ENCODE measurements at regions not wholly inside any gene's neighbourhood (a gene's known extent, or its start where the extent isn't known, plus 50 kb on each side); places are given as distances from the start of the nearest gene placed in this dataset.

GRCh38 chr3:74066456-74066855 is 441.7 kb upstream of the PDZRN3 start:
- H3K4me3 ChIP-seq = no peak overlapping the region
- TF ChIP-seq CTCF (IDR thresholded peaks at IDR 0.05; ENCODE audit: control extremely low read depth, extremely low read depth) = no peak
- H3K9ac ChIP-seq (ENCODE audit: insufficient read depth in 1 of 2, low read length in 2 of 2) = no peak overlapping the region
- H3K27ac ChIP-seq (ENCODE audit: low read depth in 1 of 2, low read length in 1 of 2) = no peak overlapping the region
- no peaks in the 10 kb centered on the region for H3K27me3 ChIP-seq (ENCODE audit: control insufficient read depth in 3 of 3, insufficient read depth in 3 of 3, low read length in 2 of 3)
- DNase-seq (no peak), ATAC-seq (ENCODE audit: insufficient read depth, low FRiP score) (no peak)
- WGBS, 2 donors = 72 to 84% methylated on average over 3 of the region's 3 CpGs
- H3K9me3 ChIP-seq (ENCODE audit: control insufficient read depth in 4 of 4, insufficient read depth in 3 of 4, low read length in 3 of 4) = peaks cover 0 to 1% (median 0%) of the 10 kb centered on the region in 4 donors
- H3K4me1 ChIP-seq (ENCODE audit: control insufficient read depth in 5 of 5, insufficient read depth in 5 of 5, low read length in 5 of 5) = peaks cover 0 to 17% (median 3%) of the 10 kb centered on the region in 5 donors
- H3K36me3 ChIP-seq (ENCODE audit: control insufficient read depth in 4 of 4, insufficient read depth in 4 of 4, low read length in 4 of 4) = no peaks in the 10 kb centered on the region

- Histone ChIP-seq H3K4me1 (ENCODE audit: control insufficient read depth in 5 of 5, insufficient read depth in 5 of 5, low read length in 5 of 5) (peaks cover 0 to 25% (median 4%) of the 10 kb centered on the region in 5 donors), H3K27me3 (ENCODE audit: control insufficient read depth in 3 of 3, insufficient read depth in 3 of 3, low read length in 2 of 3) (no peaks in the 10 kb centered on the region), H3K9me3 (ENCODE audit: control insufficient read depth in 4 of 4, insufficient read depth in 3 of 4, low read length in 3 of 4) (peaks cover 0 to 4% (median 0%) of the 10 kb centered on the region in 4 donors), H3K4me3 (no peak overlapping the region), H3K9ac (ENCODE audit: insufficient read depth in 1 of 2, low read length in 2 of 2) (peak overlapping the region in 1 of 2 donors; percentile 40), H3K36me3 (ENCODE audit: control insufficient read depth in 4 of 4, insufficient read depth in 4 of 4, low read length in 4 of 4) (no peaks in the 10 kb centered on the region), H3K27ac (ENCODE audit: low read depth in 1 of 2, low read length in 1 of 2) (no peak overlapping the region)
- no peak for TF ChIP-seq CTCF (IDR thresholded peaks at IDR 0.05; ENCODE audit: control extremely low read depth, extremely low read depth)
- ATAC-seq (ENCODE audit: insufficient read depth, low FRiP score) (no peak), DNase-seq (peak in 2 of 3 donors; percentile 96)
- 70 to 85% methylated on average over 3 of the region's 3 CpGs for WGBS, 2 donors
Measured at GRCh38 chr3:74059923-74060600, 435.3 kb upstream of the PDZRN3 start.

- peaks cover 0 to 4% (median 0%) of the 10 kb centered on the region in 4 donors for H3K9me3 ChIP-seq (ENCODE audit: control insufficient read depth in 4 of 4, insufficient read depth in 3 of 4, low read length in 3 of 4)
- no peak overlapping the region for H3K27ac ChIP-seq (ENCODE audit: low read depth in 1 of 2, low read length in 1 of 2)
- DNase-seq (peak; percentile 44 to 89 (median 86)), ATAC-seq (ENCODE audit: insufficient read depth, low FRiP score) (no peak)
- WGBS, 2 donors = 61 to 77% methylated on average over 3 of the region's 3 CpGs
- H3K9ac ChIP-seq (ENCODE audit: insufficient read depth in 1 of 2, low read length in 2 of 2) = no peak overlapping the region
- no peak overlapping the region for H3K4me3 ChIP-seq
- H3K4me1 ChIP-seq (ENCODE audit: control insufficient read depth in 5 of 5, insufficient read depth in 5 of 5, low read length in 5 of 5) = peaks cover 0 to 31% (median 4%) of the 10 kb centered on the region in 5 donors
- no peak for TF ChIP-seq CTCF (IDR thresholded peaks at IDR 0.05; ENCODE audit: control extremely low read depth, extremely low read depth)
- no peaks in the 10 kb centered on the region for H3K27me3 ChIP-seq (ENCODE audit: control insufficient read depth in 3 of 3, insufficient read depth in 3 of 3, low read length in 2 of 3)
- H3K36me3 ChIP-seq (ENCODE audit: control insufficient read depth in 4 of 4, insufficient read depth in 4 of 4, low read length in 4 of 4) = no peaks in the 10 kb centered on the region
Measured at GRCh38 chr3:74059301-74059922, 434.7 kb upstream of the PDZRN3 start.

Data from lung (tissue), 11 donors.